PC-9 (cell line): ENCODE measurements at regions not wholly inside any gene's neighbourhood (a gene's known extent, or its start where the extent isn't known, plus 50 kb on each side); places are given as distances from the start of the nearest gene placed in this dataset.

Experiments used
- CTCF ChIP-seq: fragments of 200-600 bp; sonication (generic); conservative IDR thresholded peaks from 2 replicates; pipeline ENCODE4 v1.6.1; 2017; ENCODE audit warnings: mixed run types, antibody characterized with exemption, mild to moderate bottlenecking, moderate library complexity
- EZH2 ChIP-seq: fragments of 200-600 bp; sonication (generic); IDR thresholded peaks from 2 replicates; pipeline ENCODE4 v1.8.0; 2017; ENCODE audit warnings: antibody characterized with exemption, low read depth

GRCh38 chr22:48926136-48926535 is 901.5 kb downstream of the BRD1 start:
- no peak for TF ChIP-seq EZH2
- no peak for TF ChIP-seq CTCF
